Vagina (tissue), 2 donors: ENCODE measurements at regions not wholly inside any gene's neighbourhood (a gene's known extent, or its start where the extent isn't known, plus 50 kb on each side); places are given as distances from the start of the nearest gene placed in this dataset.

Source experiments
- DNase-seq, 2 donors: peaks; one replicate each; pipeline ENCODE4 v3.0.0-alpha.2; 2017; ENCODE audit errors: extremely low spot score in 2 of 2
- H3K27ac ChIP-seq: fragments of 200-600 bp; sonication (generic); one replicate; pipeline ENCODE4 v1.5.1; 2019
- H3K27me3 ChIP-seq: fragments of 200-600 bp; sonication (generic); one replicate; pipeline ENCODE4 v1.5.1; 2019
- H3K36me3 ChIP-seq, 2 donors: fragments of 200-600 bp; sonication (generic); one replicate each; pipeline ENCODE4 v1.5.1; 2017 to 2019
- H3K4me1 ChIP-seq: fragments of 200-600 bp; sonication (generic); one replicate; pipeline ENCODE4 v1.5.1; 2019
- H3K4me3 ChIP-seq, 2 donors: fragments of 200-600 bp; sonication (generic); 1 replicate in 1 of 2; 2 replicates in 1 of 2; pipeline ENCODE4 v1.5.1; 2016 to 2019
- H3K9me3 ChIP-seq: fragments of 200-600 bp; sonication (generic); one replicate; pipeline ENCODE4 v1.5.1; 2019
- POLR2A ChIP-seq, 2 donors: fragments of 450-650 bp; IDR thresholded peaks; one replicate each; pipeline ENCODE4 v1.6.1; 2017; ENCODE audit warnings: antibody characterized with exemption in 2 of 2, mild to moderate bottlenecking in 2 of 2, moderate library complexity in 2 of 2
- POLR2AphosphoS5 ChIP-seq, 2 donors: sonication (generic); formaldehyde crosslinking; IDR thresholded peaks; one replicate each; pipeline ENCODE4 v1.9.0; 2017; ENCODE audit warnings: antibody characterized with exemption in 2 of 2, mild to moderate bottlenecking in 2 of 2, low read depth in 1 of 2; ENCODE audit not compliant: insufficient read depth in 1 of 2
- intact Hi-C: fragments of 100-400 bp; cut with DNase I; formaldehyde crosslinking; loops from one replicate; pipeline ENCODE4 v1.15.1; 2023
- TF ChIP-seq, protein P1 (sequence below), 3 experiments: fragments of 450-650 bp in 2 of 3; fragments of 200-600 bp in 1 of 3; sonication (generic) in 1 of 3; IDR thresholded peaks; one replicate each; pipeline ENCODE4 v1.5.1; 2017 to 2019; ENCODE audit warnings: antibody characterized with exemption in 3 of 3, mild to moderate bottlenecking in 2 of 3, moderate library complexity in 2 of 3

DNA sequence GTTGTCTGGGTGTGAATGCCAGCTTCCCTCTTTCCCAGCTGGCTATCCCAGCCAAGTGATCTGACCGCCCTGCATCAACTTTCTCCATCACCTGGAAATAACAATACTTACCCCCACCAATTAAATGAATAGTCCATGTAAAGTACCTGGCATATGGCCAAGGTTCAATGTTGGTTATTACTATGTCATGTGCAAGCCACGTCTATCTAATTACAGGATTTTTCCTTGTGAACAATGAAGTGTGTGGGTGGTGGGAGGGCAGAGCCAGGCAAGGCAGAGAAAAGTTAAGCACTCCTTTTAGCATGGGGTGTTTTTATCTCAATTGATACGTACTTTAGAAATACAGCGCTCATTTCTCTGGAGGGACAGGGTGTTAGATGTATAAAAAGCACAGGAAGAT, 121.1 kb downstream of the NHLRC3 start:
- Histone ChIP-seq H3K4me3 (no peak overlapping the region), H3K9me3 (no peaks in the 10 kb centered on the region), H3K27me3 (no peaks in the 10 kb centered on the region), H3K36me3 (no peaks in the 10 kb centered on the region), H3K4me1 (no peaks in the 10 kb centered on the region), H3K27ac (no peak overlapping the region)
- no peak for DNase-seq
- no peak for TF ChIP-seq POLR2AphosphoS5 (IDR thresholded peaks at IDR 0.05; ENCODE audit: insufficient read depth in 1 of 2, low read depth in 1 of 2)
- no peak for TF ChIP-seq POLR2A (IDR thresholded peaks at IDR 0.05)
- TF ChIP-seq, protein P1, sequence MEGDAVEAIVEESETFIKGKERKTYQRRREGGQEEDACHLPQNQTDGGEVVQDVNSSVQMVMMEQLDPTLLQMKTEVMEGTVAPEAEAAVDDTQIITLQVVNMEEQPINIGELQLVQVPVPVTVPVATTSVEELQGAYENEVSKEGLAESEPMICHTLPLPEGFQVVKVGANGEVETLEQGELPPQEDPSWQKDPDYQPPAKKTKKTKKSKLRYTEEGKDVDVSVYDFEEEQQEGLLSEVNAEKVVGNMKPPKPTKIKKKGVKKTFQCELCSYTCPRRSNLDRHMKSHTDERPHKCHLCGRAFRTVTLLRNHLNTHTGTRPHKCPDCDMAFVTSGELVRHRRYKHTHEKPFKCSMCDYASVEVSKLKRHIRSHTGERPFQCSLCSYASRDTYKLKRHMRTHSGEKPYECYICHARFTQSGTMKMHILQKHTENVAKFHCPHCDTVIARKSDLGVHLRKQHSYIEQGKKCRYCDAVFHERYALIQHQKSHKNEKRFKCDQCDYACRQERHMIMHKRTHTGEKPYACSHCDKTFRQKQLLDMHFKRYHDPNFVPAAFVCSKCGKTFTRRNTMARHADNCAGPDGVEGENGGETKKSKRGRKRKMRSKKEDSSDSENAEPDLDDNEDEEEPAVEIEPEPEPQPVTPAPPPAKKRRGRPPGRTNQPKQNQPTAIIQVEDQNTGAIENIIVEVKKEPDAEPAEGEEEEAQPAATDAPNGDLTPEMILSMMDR (IDR thresholded peaks at IDR 0.05), result no peak
- intact Hi-C loops, result no loop called here

DNA sequence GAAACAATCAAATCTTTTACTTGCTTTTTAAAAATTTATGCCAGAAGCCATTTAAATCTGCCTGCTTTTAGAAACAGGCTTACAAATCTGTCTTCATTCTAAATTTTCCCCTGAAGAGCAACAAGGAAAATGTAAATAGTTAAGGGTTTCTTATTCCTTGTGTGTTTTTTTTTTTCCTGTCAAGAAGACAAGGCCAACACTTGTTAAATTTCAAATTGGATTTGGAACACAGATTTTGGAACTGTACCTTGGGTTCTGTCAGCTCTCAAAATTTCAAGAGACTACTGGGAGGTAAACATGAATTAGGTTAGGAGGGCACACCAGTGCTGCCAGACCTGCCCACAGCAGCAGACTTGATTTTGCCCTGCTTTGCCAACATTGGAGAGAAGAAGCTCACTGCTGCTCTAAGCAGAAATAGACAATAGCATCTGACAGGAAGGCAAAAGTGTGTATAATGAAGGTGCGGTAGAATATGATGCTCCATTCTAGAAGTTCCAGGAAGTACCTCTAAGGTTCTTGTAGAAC, 121.7 kb downstream of the NHLRC3 start:
- Histone ChIP-seq H3K9me3 (no peaks in the 10 kb centered on the region), H3K4me3 (no peak overlapping the region), H3K27ac (no peak overlapping the region), H3K4me1 (no peaks in the 10 kb centered on the region), H3K27me3 (no peaks in the 10 kb centered on the region), H3K36me3 (no peaks in the 10 kb centered on the region)
- TF ChIP-seq POLR2AphosphoS5 (IDR thresholded peaks at IDR 0.05; ENCODE audit: insufficient read depth in 1 of 2, low read depth in 1 of 2) (no peak), POLR2A (IDR thresholded peaks at IDR 0.05) (no peak)
- TF ChIP-seq, protein P1 (IDR thresholded peaks at IDR 0.05), result no peak
- no peak for DNase-seq
- intact Hi-C loops, result no loop called here

DNA sequence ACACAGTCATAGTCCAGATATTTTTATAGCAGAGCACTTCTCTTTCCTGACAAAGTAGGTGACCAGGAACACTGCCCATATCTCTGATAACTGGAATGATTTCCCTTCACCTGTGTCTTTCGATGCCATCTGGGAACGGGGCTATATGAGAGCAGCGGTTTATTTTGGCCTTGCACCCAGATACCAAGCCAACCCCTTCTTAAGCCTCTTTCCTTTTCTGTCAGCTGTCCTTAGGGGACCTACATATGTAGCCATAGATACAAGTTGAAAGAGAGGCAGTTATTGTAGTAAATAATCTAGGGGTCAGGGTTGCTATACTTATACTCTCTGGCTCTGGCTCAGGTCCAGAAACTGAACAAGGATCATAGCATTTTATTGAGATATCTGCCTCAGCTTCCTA, 128.8 kb downstream of the NHLRC3 start:
- intact Hi-C loops, result no loop called here
- TF ChIP-seq POLR2A (IDR thresholded peaks at IDR 0.05) (no peak), POLR2AphosphoS5 (IDR thresholded peaks at IDR 0.05; ENCODE audit: insufficient read depth in 1 of 2, low read depth in 1 of 2) (no peak)
- TF ChIP-seq, protein P1 (IDR thresholded peaks at IDR 0.05), result no peak

DNA sequence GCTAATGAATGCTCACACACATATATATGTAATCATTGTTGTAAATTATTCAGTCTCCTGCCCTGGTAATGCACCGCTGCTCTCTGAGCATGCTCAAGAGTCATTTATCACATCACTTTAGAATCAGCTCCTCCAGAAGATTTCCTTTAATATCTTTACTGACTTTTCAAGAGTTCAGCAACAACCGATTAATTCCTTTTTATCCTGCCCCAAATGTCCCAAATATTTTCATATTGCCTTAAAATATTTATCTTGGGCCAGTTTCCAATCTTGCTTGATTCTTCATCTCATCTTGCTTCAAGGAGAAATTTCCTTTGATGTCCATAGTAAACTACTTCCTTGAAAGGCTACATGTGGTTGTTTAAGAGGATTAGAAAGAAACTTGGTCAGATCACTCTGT, 132.5 kb downstream of the NHLRC3 start:
- Histone ChIP-seq H3K9me3 (no peaks in the 10 kb centered on the region), H3K27ac (no peak overlapping the region), H3K36me3 (no peaks in the 10 kb centered on the region), H3K4me3 (no peak overlapping the region), H3K27me3 (no peaks in the 10 kb centered on the region), H3K4me1 (no peaks in the 10 kb centered on the region)
- DNase-seq, result no peak
- intact Hi-C loops, result no loop called here
- TF ChIP-seq, protein P1 (IDR thresholded peaks at IDR 0.05), result no peak
- TF ChIP-seq POLR2AphosphoS5 (IDR thresholded peaks at IDR 0.05; ENCODE audit: insufficient read depth in 1 of 2, low read depth in 1 of 2), result no peak
- no peak for TF ChIP-seq POLR2A (IDR thresholded peaks at IDR 0.05)

More for the DNA sequence above, 128.8 kb downstream of the NHLRC3 start:
- H3K36me3 ChIP-seq, result no peaks in the 10 kb centered on the region
- no peak for DNase-seq
- H3K4me3 ChIP-seq, result no peak overlapping the region
- H3K9me3 ChIP-seq, result no peaks in the 10 kb centered on the region
- no peaks in the 10 kb centered on the region for H3K4me1 ChIP-seq
- H3K27me3 ChIP-seq, result no peaks in the 10 kb centered on the region
- no peak overlapping the region for H3K27ac ChIP-seq

DNA sequence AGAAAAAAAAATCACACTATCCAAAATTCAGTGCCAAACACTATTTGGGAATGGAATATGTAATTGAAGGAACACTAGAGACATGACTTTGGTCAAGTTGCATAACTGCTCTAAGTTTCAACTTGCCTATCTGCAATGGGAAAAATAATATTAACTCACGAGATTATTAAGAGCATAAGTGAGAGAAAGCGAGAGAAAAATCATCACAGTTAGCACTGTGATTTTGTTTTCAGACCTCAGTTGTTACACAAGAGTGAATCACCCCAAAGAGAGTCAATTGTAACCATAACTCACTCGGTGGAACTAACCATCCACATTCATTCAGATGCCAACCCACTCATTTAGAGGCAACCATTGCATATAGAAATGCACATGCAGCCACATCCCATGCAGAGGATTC, 147.1 kb downstream of the NHLRC3 start:
- Histone ChIP-seq H3K4me1 (peaks cover 31% of the 10 kb centered on the region), H3K27me3 (no peaks in the 10 kb centered on the region), H3K27ac (peak overlapping the region; percentile 28), H3K4me3 (no peak overlapping the region), H3K9me3 (no peaks in the 10 kb centered on the region), H3K36me3 (no peaks in the 10 kb centered on the region)
- intact Hi-C loops, result no loop called here
- DNase-seq, result no peak
- TF ChIP-seq POLR2AphosphoS5 (IDR thresholded peaks at IDR 0.05; ENCODE audit: insufficient read depth in 1 of 2, low read depth in 1 of 2) (no peak), POLR2A (IDR thresholded peaks at IDR 0.05) (no peak)
- TF ChIP-seq, protein P1 (IDR thresholded peaks at IDR 0.05), result no peak
